ENCODE measurements at regions not wholly inside any gene's neighbourhood (a gene's known extent, or its start where the extent isn't known, plus 50 kb on each side); places are given as distances from the start of the nearest gene placed in this dataset.

GRCh38 chr12:74193191-74193590 is 344.4 kb upstream of the ATXN7L3B start:
- no peak for TF ChIP-seq CTCF (IDR thresholded peaks at IDR 0.05; ENCODE audit: low read depth, low read length, poor library complexity, severe bottlenecking)
- TF ChIP-seq EZH2phosphoT487 (IDR thresholded peaks at IDR 0.05; ENCODE audit: borderline replicate concordance, low read length) = no peak

Data from DOHH2 (cell line).